ENCODE measurements at regions not wholly inside any gene's neighbourhood (a gene's known extent, or its start where the extent isn't known, plus 50 kb on each side); places are given as distances from the start of the nearest gene placed in this dataset.
"Not testable (repeated sequence)": the region's sequence is repeated elsewhere in the genome, so short reads cannot be mapped to it uniquely, and the experiment has no call there.

DNA sequence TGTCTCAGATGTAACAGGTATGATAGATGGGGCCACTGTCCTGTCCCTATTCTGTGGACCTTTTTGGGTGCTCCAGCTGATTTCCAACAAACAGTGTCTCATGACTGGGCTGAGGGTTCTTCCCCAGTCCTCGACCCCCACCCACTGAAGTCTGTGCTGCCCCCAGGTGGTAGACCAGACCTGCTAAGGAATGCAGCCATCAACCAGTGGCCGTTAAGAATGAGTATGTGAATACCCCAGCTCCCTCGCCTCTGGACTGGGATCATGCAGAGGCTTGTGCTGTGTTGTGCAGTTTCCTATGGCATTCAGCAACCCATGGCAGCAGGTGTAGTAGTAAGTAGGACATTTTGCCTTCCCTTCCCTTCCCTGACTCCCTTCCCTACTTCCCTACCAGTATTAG lies 183.1 kb upstream of the KAZN start:
- Histone ChIP-seq H3K9me3 (no peaks in the 10 kb centered on the region), H3K4me3 (no peak overlapping the region), H3K36me3 (no peaks in the 10 kb centered on the region), H3K27me3 (no peaks in the 10 kb centered on the region), H3K27ac (replicated peaks in 1 of 4) (no peak overlapping the region), H3K4me1 (peaks cover 0 to 7% (median 3%) of the 10 kb centered on the region in 4 donors)
- intact Hi-C loops (cut with DNase I), result no loop called here
- no peak for TF ChIP-seq POLR2AphosphoS5 (IDR thresholded peaks at IDR 0.05)
- TF ChIP-seq EP300 (IDR thresholded peaks at IDR 0.05), result no peak
- TF ChIP-seq, protein P1, sequence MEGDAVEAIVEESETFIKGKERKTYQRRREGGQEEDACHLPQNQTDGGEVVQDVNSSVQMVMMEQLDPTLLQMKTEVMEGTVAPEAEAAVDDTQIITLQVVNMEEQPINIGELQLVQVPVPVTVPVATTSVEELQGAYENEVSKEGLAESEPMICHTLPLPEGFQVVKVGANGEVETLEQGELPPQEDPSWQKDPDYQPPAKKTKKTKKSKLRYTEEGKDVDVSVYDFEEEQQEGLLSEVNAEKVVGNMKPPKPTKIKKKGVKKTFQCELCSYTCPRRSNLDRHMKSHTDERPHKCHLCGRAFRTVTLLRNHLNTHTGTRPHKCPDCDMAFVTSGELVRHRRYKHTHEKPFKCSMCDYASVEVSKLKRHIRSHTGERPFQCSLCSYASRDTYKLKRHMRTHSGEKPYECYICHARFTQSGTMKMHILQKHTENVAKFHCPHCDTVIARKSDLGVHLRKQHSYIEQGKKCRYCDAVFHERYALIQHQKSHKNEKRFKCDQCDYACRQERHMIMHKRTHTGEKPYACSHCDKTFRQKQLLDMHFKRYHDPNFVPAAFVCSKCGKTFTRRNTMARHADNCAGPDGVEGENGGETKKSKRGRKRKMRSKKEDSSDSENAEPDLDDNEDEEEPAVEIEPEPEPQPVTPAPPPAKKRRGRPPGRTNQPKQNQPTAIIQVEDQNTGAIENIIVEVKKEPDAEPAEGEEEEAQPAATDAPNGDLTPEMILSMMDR (IDR thresholded peaks at IDR 0.05), result no peak
- TF ChIP-seq POLR2A (IDR thresholded peaks at IDR 0.05; ENCODE audit: low read depth), result no peak
- WGBS, result 66% methylated on average over 3 of the region's 3 CpGs
- no peak for DNase-seq (ENCODE audit: extremely low spot score)

DNA sequence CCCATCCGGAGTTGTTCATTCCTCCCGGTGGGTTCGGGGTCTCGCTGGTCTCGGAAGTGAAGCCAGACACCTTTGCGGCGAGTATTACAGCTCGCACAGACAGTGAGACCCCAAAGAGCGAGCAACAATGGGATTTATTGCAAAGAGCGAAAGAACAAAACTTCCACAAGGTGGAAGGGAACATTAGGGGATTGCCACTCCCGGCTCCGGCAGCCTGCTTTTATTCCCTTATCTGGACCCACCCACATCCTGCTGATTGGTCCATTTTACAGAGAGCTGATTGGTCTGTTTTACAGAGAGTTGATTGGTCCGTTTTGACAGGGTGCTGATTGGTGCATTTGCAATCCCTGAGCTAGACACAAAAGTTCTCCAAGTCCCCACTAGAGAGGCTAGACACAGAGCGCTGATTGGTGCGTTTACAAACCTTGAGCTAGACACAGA lies 178.7 kb upstream of the KAZN start:
- H3K4me3 ChIP-seq; DNase-seq (ENCODE audit: extremely low spot score); H3K27me3 ChIP-seq; intact Hi-C loops (cut with DNase I); H3K27ac ChIP-seq (replicated peaks in 1 of 4); H3K36me3 ChIP-seq; H3K4me1 ChIP-seq; H3K9me3 ChIP-seq: not testable (repeated sequence)
- 83% methylated on average over 14 of the region's 15 CpGs for WGBS

DNA sequence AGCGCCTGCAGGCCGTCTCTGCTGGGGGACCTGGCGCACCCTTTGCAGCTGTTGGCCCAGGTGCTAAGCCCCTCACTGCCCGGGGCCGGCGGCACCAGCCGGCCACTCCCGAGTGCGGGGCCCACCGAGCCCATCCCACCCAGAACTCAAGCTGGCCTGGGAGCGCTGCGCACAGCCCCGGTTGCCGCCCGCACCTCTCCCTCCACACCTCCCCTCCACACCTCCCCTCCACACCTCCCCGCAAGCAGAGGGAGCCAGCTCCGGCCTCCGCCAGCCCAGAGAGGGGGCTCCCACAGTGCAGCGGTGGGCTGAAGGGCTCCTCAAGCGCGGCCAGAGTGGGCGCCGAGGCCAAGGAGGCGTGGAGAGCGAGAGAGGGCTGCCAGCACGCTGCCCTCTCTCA lies 177.8 kb upstream of the KAZN start:
- no peak overlapping the region for H3K4me3 ChIP-seq
- no peak overlapping the region for H3K27ac ChIP-seq (replicated peaks in 1 of 4)
- TF ChIP-seq POLR2A (IDR thresholded peaks at IDR 0.05; ENCODE audit: low read depth), result no peak
- no peak for TF ChIP-seq EP300 (IDR thresholded peaks at IDR 0.05)
- TF ChIP-seq POLR2AphosphoS5 (IDR thresholded peaks at IDR 0.05), result no peak
- TF ChIP-seq, protein P1 (IDR thresholded peaks at IDR 0.05), result no peak
- no peaks in the 10 kb centered on the region for H3K4me1 ChIP-seq
- intact Hi-C loops (cut with DNase I), result no loop called here
- 95% methylated on average over 21 of the region's 26 CpGs for WGBS
- no peaks in the 10 kb centered on the region for H3K9me3 ChIP-seq
- DNase-seq (ENCODE audit: extremely low spot score), result no peak
- no peaks in the 10 kb centered on the region for H3K36me3 ChIP-seq
- no peaks in the 10 kb centered on the region for H3K27me3 ChIP-seq

DNA sequence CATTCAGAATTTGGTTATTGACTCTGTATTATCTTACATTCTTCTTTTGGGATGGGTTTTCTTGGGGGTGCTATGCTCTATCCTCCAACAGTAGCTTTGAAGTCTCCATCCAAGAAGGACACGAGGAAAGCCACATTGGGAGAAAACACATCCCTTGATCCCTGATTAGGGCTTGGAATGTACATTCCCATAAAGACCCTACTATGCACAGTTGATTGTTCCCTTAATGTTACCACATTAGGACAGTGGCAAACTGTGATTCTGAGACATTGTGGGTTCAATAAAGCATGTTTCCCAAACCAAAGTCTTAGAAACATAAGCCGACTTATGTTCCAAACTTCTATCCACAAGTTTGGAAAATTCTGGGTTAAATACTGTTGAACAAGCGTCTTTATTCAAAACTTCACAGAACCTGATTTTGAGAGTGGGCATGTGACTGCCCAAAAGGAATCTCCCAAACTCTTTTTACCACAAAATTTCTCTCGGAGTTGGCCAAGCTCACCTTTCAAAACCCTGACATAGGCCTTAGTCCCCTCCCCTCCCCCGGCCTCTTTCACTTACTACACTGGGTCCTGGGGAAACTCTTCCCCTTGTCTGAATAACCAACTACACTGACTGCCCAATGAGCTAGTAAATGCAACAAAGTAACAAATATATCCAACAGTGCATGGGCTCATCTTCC lies 177.0 kb upstream of the KAZN start:
- no peak overlapping the region for H3K4me3 ChIP-seq
- intact Hi-C loops (cut with DNase I), result no loop called here
- H3K27me3 ChIP-seq, result no peaks in the 10 kb centered on the region
- H3K36me3 ChIP-seq, result no peaks in the 10 kb centered on the region
- no peak for DNase-seq (ENCODE audit: extremely low spot score)
- H3K9me3 ChIP-seq, result no peaks in the 10 kb centered on the region
- WGBS, result 88% methylated on average over 5 of the region's 5 CpGs
- H3K27ac ChIP-seq (replicated peaks in 1 of 4), result no peak overlapping the region
- TF ChIP-seq POLR2AphosphoS5 (IDR thresholded peaks at IDR 0.05), result no peak
- no peak for TF ChIP-seq POLR2A (IDR thresholded peaks at IDR 0.05; ENCODE audit: low read depth)
- no peak for TF ChIP-seq EP300 (IDR thresholded peaks at IDR 0.05)
- TF ChIP-seq, protein P1 (IDR thresholded peaks at IDR 0.05), result no peak
- H3K4me1 ChIP-seq, result no peaks in the 10 kb centered on the region

DNA sequence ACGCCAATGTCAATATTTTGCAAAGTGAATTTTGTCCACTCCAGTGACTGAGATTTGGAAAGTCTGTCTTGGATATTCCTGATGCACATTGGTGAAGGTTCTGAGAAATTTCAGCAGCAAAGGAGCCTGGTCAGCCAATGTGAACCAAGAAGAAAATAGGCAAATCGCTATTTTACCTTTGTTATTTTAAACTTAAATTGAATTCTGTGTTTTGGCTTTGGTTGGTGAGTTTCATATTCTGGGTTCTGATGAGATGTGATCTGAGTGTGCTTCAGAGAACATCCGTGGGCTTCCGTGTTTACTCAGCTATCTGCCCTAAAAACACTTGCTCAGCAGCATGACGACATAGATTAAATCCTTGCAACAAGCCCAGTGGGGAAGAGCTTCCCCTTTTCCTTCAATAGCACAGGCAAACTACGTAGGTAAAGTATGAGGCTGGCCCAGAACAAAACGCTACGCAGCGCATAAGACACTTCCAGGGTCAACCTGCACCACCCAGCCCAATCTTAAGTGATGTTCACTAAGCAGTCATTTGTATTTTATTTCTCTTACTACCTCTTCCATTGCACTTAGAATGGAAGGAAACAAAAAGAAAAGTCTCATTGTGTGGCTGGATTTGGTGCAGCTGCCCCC lies 176.4 kb upstream of the KAZN start:
- TF ChIP-seq, protein P1 (IDR thresholded peaks at IDR 0.05), result no peak
- TF ChIP-seq EP300 (IDR thresholded peaks at IDR 0.05) (no peak), POLR2A (IDR thresholded peaks at IDR 0.05; ENCODE audit: low read depth) (no peak), POLR2AphosphoS5 (IDR thresholded peaks at IDR 0.05) (no peak)
- no peak overlapping the region for H3K27ac ChIP-seq (replicated peaks in 1 of 4)

More for the DNA sequence above, 176.4 kb upstream of the KAZN start:
- no peak overlapping the region for H3K4me3 ChIP-seq
- H3K27me3 ChIP-seq, result no peaks in the 10 kb centered on the region
- H3K4me1 ChIP-seq, result no peaks in the 10 kb centered on the region
- intact Hi-C loops (cut with DNase I), result no loop called here
- no peaks in the 10 kb centered on the region for H3K36me3 ChIP-seq
- 89% methylated on average over 9 of the region's 9 CpGs for WGBS
- DNase-seq (ENCODE audit: extremely low spot score), result no peak
- no peaks in the 10 kb centered on the region for H3K9me3 ChIP-seq
